ENCODE measurements at regions not wholly inside any gene's neighbourhood (a gene's known extent, or its start where the extent isn't known, plus 50 kb on each side); places are given as distances from the start of the nearest gene placed in this dataset.

GRCh38 chr6:159357211-159357915 lies 188.2 kb downstream of the FNDC1 start:
- H3K27ac Mint-ChIP-seq = no peak overlapping the region
- no peaks in the 10 kb centered on the region for H3K9me3 Mint-ChIP-seq
- H3K4me1 Mint-ChIP-seq = peaks cover 5% of the 10 kb centered on the region
- H3K36me3 Mint-ChIP-seq (ENCODE audit: low read depth) = no peaks in the 10 kb centered on the region
- TF ChIP-seq, protein P1, sequence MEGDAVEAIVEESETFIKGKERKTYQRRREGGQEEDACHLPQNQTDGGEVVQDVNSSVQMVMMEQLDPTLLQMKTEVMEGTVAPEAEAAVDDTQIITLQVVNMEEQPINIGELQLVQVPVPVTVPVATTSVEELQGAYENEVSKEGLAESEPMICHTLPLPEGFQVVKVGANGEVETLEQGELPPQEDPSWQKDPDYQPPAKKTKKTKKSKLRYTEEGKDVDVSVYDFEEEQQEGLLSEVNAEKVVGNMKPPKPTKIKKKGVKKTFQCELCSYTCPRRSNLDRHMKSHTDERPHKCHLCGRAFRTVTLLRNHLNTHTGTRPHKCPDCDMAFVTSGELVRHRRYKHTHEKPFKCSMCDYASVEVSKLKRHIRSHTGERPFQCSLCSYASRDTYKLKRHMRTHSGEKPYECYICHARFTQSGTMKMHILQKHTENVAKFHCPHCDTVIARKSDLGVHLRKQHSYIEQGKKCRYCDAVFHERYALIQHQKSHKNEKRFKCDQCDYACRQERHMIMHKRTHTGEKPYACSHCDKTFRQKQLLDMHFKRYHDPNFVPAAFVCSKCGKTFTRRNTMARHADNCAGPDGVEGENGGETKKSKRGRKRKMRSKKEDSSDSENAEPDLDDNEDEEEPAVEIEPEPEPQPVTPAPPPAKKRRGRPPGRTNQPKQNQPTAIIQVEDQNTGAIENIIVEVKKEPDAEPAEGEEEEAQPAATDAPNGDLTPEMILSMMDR (IDR thresholded peaks at IDR 0.05; ENCODE audit: unreplicated experiment in 3 of 3) = no peak
- no peak overlapping the region for H3K4me3 Mint-ChIP-seq
- peaks cover 8% of the 10 kb centered on the region for H3K27me3 Mint-ChIP-seq (ENCODE audit: low read depth)

DNA sequence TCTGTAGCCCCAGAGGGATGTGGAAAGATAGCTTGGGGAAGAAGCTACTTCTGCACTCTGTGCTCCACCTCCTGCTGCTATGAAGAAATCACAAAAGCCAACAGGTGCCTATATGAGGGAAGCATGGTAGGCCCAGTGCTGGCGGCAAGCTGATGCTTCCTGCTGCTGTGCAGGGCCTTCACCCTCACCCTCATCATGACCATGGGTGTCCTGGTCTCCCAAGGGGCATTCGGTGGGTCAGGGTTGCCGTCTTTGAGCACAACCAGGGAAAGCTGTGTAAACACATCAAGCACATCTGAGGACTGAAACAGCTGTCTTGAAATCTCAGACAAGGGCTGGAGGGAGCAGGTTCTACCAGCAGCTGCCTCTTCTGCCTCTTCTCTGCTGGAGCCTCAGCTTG lies 184.0 kb downstream of the FNDC1 start:
- no peak overlapping the region for H3K4me3 Mint-ChIP-seq
- H3K4me1 Mint-ChIP-seq = no peaks in the 10 kb centered on the region
- no peak overlapping the region for H3K27ac Mint-ChIP-seq
- H3K27me3 Mint-ChIP-seq (ENCODE audit: low read depth) = peaks cover 33% of the 10 kb centered on the region
- peaks cover 5% of the 10 kb centered on the region for H3K9me3 Mint-ChIP-seq
- no peaks in the 10 kb centered on the region for H3K36me3 Mint-ChIP-seq (ENCODE audit: low read depth)
- TF ChIP-seq, protein P1 (IDR thresholded peaks at IDR 0.05; ENCODE audit: unreplicated experiment in 3 of 3) = no peak

DNA sequence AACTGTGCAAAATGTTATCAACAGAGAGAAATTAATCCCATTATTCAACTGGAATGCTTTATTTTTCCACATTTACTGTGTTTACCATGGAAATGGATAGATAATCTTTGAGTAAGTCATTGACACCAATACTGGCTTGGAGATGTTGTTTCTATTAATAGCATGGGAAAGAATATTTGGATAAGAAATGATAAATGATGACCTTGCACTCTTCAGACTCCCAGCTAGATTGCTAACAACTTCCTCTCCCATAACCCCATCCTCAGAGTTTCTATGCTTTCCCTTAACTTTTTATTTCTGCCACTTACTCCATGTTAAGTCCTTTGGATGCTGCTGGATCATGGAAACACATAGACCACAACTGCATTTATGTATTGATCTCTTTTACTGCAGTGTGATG lies 182.5 kb downstream of the FNDC1 start:
- Mint-ChIP-seq H3K27me3 (ENCODE audit: low read depth) (peaks cover 31% of the 10 kb centered on the region), H3K9me3 (peaks cover 5% of the 10 kb centered on the region), H3K36me3 (ENCODE audit: low read depth) (no peaks in the 10 kb centered on the region), H3K4me3 (no peak overlapping the region), H3K27ac (no peak overlapping the region), H3K4me1 (no peaks in the 10 kb centered on the region)
- TF ChIP-seq, protein P1 (IDR thresholded peaks at IDR 0.05; ENCODE audit: unreplicated experiment in 3 of 3) = no peak

DNA sequence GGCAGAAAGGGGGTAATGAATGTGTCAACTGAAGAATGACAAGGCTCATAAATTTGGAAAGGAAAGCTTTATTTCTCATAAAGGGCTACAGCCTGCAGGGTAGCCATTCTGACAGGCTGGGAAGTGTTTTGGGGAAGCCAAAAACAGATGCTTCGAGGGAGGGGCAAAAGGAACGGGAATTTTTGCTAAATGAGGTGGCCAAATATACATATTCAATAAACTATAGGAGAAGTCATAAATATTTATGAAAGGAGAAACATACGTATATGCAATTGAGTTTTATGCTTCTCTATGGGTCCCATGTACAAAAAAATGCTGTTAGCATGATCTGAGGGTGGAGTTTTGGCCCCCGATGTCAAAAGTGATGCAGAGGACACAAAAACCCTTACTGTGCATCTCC lies 180.7 kb downstream of the FNDC1 start:
- Mint-ChIP-seq H3K9me3 (peaks cover 5% of the 10 kb centered on the region), H3K36me3 (ENCODE audit: low read depth) (no peaks in the 10 kb centered on the region), H3K4me3 (no peak overlapping the region), H3K27me3 (ENCODE audit: low read depth) (peaks cover 27% of the 10 kb centered on the region), H3K27ac (no peak overlapping the region), H3K4me1 (no peaks in the 10 kb centered on the region)
- TF ChIP-seq, protein P1 (IDR thresholded peaks at IDR 0.05; ENCODE audit: unreplicated experiment in 3 of 3) = no peak

GRCh38 chr6:159343709-159344108 lies 174.5 kb downstream of the FNDC1 start:
- peaks cover 22% of the 10 kb centered on the region for H3K9me3 Mint-ChIP-seq
- H3K27ac Mint-ChIP-seq = no peak overlapping the region
- no peaks in the 10 kb centered on the region for H3K4me1 Mint-ChIP-seq
- no peaks in the 10 kb centered on the region for H3K36me3 Mint-ChIP-seq (ENCODE audit: low read depth)
- no peak overlapping the region for H3K4me3 Mint-ChIP-seq
- TF ChIP-seq, protein P1 (IDR thresholded peaks at IDR 0.05; ENCODE audit: unreplicated experiment in 3 of 3) = no peak
- H3K27me3 Mint-ChIP-seq (ENCODE audit: low read depth) = peaks cover 20% of the 10 kb centered on the region

GRCh38 chr6:159342146-159342545 lies 172.9 kb downstream of the FNDC1 start:
- TF ChIP-seq, protein P1 (IDR thresholded peaks at IDR 0.05; ENCODE audit: unreplicated experiment in 3 of 3) = no peak
- no peak overlapping the region for H3K4me3 Mint-ChIP-seq
- peaks cover 32% of the 10 kb centered on the region for H3K9me3 Mint-ChIP-seq
- no peak overlapping the region for H3K27ac Mint-ChIP-seq
- no peaks in the 10 kb centered on the region for H3K36me3 Mint-ChIP-seq (ENCODE audit: low read depth)
- peaks cover 14% of the 10 kb centered on the region for H3K27me3 Mint-ChIP-seq (ENCODE audit: low read depth)
- no peaks in the 10 kb centered on the region for H3K4me1 Mint-ChIP-seq
